ENCODE measurements at regions not wholly inside any gene's neighbourhood (a gene's known extent, or its start where the extent isn't known, plus 50 kb on each side); places are given as distances from the start of the nearest gene placed in this dataset.
"Not testable (repeated sequence)": the region's sequence is repeated elsewhere in the genome, so short reads cannot be mapped to it uniquely, and the experiment has no call there.

GRCh38 chr16:85526185-85526974, 86.7 kb upstream of the GSE1 start:
- no peak for DNase-seq

- DNase-seq: no peak
Observed at GRCh38 chr16:85527042-85527766, 85.9 kb upstream of the GSE1 start.

DNA sequence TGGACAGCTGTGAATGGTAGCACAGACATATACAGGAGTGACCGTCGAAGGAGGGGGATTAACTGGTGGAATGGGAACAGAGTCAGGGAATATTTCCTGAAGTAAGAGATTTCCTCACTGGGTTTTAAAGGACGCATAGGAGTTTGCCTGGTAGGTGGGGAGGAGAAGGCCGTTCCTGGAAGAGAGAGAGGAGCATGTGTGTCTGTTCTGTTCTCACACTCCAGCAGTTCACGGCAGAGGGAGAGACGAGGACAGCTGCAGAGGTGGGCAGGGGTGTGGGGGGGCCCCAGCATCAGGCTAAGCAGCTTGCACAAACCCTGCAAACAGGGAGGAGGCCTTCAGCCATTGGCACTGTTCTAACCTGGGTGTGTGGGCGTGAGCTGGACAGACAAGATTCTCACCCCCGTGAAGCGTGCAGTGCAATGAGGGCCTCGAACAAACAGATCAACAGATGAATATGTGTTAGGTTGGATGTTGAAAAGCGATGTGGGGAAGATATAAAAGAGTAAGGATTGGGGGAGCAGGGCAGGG, 85.3 kb upstream of the GSE1 start:
- DNase-seq: no peak

DNA sequence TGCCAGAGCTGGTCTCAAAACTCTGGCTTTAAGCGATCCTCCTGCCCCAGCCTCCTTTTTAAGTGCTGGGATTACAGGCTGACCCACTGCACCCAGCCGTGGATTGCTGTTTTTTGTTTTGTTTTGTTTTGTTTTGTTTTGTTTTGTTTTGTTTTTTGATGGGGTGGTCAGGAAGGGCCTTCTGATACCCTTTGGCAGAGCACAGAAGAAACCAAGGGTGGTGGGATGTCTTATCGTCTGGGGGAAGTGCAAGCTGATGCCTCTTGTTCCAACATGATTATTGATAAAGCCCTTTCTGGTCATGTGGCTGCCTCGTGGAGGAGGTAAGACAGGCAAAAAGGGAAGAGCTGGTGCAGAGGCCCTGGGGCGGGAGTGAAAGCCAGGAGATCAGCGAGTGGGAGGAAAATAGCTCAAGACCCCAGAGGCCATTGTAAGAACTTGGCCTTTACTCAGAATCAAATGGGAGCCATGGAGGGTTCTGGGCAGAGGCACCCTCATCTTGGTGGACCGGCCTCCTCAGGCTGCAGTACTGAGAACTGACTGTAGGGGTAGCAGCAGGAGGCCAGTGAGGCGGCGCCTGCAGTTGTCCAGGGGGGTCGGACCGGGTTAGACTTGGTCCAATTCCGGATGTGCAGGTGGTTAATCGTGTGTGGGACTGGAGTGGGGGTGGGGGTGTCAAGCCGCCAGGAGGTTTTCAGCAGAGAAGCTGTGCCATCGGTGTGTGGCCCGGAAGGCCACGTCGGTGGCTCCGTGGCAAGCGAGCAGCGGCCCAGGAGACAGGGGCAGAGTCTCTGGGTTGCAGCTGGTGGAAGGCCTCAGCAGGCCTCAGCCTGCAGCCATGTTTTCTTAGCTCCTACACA, 84.4 kb upstream of the GSE1 start:
- DNase-seq: peak; percentile 9

- DNase-seq: no peak
Observed at GRCh38 chr16:85529489-85530369, 83.4 kb upstream of the GSE1 start.

DNA sequence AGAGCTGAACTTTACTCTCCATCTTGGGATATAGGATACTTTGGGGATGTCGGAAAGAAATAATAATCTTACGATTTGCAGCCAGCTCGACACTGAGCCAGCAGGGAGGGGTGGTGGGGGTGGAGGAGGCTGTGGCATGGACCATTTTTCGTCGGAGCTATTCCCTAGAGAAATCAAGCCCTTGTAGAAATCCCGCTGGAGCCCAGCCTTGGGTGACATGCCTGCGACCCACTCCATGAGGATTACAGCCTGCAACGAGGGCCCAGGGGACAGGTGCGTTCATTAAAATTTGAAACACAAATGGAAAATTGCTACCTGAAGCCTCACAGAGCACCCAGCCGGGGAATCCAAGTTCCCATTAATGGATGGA, 82.8 kb upstream of the GSE1 start:
- DNase-seq: no peak

DNA sequence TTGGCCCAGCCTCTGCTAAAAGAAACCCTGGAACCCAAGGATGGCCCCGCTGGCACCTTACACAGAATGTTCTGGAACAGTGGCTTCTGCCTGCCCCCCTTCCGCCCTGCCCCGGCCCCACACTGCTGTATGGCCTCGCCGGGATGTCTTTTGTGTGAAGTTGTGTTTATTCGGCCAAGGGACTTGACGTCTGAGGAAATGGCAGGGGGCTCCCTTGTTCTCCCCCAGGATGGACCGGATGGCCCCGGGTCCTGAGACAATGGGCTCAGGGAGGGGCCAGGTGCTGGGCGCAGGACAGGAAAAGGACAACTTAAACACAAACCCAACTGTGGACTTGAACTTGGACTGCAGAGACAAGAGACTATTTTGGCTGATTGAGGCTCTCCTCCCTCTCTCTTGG, 81.6 kb upstream of the GSE1 start:
- no peak for DNase-seq

- DNase-seq: no peak
Observed at GRCh38 chr16:85532147-85532546, 81.0 kb upstream of the GSE1 start.

- not testable (repeated sequence) for DNase-seq
Observed at GRCh38 chr16:85533593-85533992, 79.5 kb upstream of the GSE1 start.

- DNase-seq: no peak
Observed at GRCh38 chr16:85534536-85535351, 78.4 kb upstream of the GSE1 start.

- DNase-seq: no peak
Observed at GRCh38 chr16:85535352-85536072, 77.6 kb upstream of the GSE1 start.

DNA sequence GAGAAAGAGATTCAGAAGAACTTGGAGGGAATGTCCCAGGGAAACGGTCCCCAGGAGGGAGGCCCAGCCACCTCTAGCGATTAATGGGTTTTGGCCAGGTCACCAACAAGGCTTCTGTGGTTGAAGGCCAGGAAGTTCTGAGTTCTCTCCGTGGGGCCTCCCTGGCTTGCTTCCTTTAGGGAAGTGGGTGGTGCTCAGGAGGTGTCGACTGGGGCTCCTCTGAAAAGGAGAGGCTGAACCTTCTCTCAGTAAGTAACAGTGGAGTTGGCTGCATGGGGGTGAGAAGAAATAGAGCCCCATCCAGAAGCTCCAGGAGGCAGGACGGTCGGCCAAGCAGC, 77.1 kb upstream of the GSE1 start:
- DNase-seq: no peak

- no peak for DNase-seq
Observed at GRCh38 chr16:85536411-85537330, 76.5 kb upstream of the GSE1 start.

DNA sequence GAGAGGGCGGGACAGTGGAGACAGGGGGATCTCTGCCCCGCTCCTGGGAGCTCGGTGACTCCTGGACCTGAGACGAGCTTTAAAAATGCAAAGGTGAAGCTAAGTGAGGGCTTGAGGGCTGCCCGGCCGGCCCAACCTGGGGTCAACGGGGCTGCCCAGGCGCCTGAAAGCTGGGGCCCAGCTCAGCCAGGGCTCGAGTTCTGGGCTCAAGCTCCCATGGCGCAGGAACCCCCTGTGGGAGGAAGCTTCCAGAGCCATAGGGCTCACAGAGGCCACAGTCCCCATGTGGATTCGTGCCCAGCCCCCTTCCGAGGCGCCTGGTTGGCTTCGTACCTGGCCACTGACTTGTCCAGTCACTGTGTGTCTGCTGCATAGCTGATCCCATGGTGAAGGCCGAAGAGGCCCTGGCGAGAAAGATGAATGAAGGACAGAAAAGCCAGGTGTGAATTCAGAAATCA, 75.8 kb upstream of the GSE1 start:
- no peak for DNase-seq

- no peak for DNase-seq
Observed at GRCh38 chr16:85537795-85538401, 75.2 kb upstream of the GSE1 start.

DNA sequence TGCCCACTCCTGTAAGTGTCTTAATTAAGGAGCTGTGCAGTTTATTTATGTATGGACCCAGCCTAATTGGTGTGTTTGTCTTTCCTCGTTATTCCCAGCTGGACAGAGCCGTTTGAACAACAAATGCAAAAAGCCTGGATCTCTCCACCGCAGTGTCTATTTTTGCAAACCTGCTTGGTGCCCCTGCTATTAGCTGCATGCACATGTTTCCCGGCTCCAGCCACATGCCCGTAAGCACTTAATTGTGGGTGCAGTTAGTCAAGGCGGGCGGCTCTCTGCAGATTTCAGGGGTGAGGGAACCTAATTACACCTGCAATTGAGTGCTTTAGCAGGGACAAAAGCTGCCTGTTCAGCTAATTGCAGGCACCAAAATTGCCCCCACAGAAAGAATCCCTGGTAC, 74.0 kb upstream of the GSE1 start:
- no peak for DNase-seq

- DNase-seq: no peak
Observed at GRCh38 chr16:85539629-85540291, 73.4 kb upstream of the GSE1 start.

GRCh38 chr16:85541181-85541580, 71.9 kb upstream of the GSE1 start:
- no peak for DNase-seq

GRCh38 chr16:85541619-85541979, 71.5 kb upstream of the GSE1 start:
- DNase-seq: no peak
